ENCODE measurements at regions not wholly inside any gene's neighbourhood (a gene's known extent, or its start where the extent isn't known, plus 50 kb on each side); places are given as distances from the start of the nearest gene placed in this dataset.
A peak's percentile ranks its signal among the peaks of the same experiment; 100 is the strongest.
"Not testable (repeated sequence)": the region's sequence is repeated elsewhere in the genome, so short reads cannot be mapped to it uniquely, and the experiment has no call there.

GRCh38 chr7:89618274-89618673 is 536.0 kb upstream of the STEAP1 start:
- no peak for DNase-seq (ENCODE audit: low read depth)

- no peak for DNase-seq (ENCODE audit: low read depth)
These were observed 532.2 kb upstream of the STEAP1 start for GRCh38 chr7:89621925-89622641.

GRCh38 chr7:89623018-89623672 is 531.1 kb upstream of the STEAP1 start:
- DNase-seq (ENCODE audit: low read depth), result peak; percentile 4

GRCh38 chr7:89624155-89624554 is 530.1 kb upstream of the STEAP1 start:
- not testable (repeated sequence) for DNase-seq (ENCODE audit: low read depth)

- no peak for DNase-seq (ENCODE audit: low read depth)
These were observed 505.8 kb upstream of the STEAP1 start for GRCh38 chr7:89648509-89648908.

GRCh38 chr7:89655946-89656345 is 498.3 kb upstream of the STEAP1 start:
- DNase-seq (ENCODE audit: low read depth), result no peak

- DNase-seq (ENCODE audit: low read depth), result no peak
These were observed 492.4 kb upstream of the STEAP1 start for GRCh38 chr7:89661876-89662275.

GRCh38 chr7:89666136-89666835 is 488.0 kb upstream of the STEAP1 start:
- DNase-seq (ENCODE audit: low read depth), result no peak

- no peak for DNase-seq (ENCODE audit: low read depth)
These were observed 474.1 kb upstream of the STEAP1 start for GRCh38 chr7:89680161-89680560.

GRCh38 chr7:89681448-89681847 is 472.8 kb upstream of the STEAP1 start:
- no peak for DNase-seq (ENCODE audit: low read depth)

- no peak for DNase-seq (ENCODE audit: low read depth)
These were observed 469.0 kb upstream of the STEAP1 start for GRCh38 chr7:89685287-89685686.

GRCh38 chr7:89687211-89687610 is 467.1 kb upstream of the STEAP1 start:
- DNase-seq (ENCODE audit: low read depth), result no peak

- no peak for DNase-seq (ENCODE audit: low read depth)
These were observed 459.0 kb upstream of the STEAP1 start for GRCh38 chr7:89695241-89695640.

GRCh38 chr7:89714131-89714530 is 440.1 kb upstream of the STEAP1 start:
- no peak for DNase-seq (ENCODE audit: low read depth)

GRCh38 chr7:89718941-89719340 is 435.3 kb upstream of the STEAP1 start:
- not testable (repeated sequence) for DNase-seq (ENCODE audit: low read depth)

- DNase-seq (ENCODE audit: low read depth), result no peak
These were observed 425.8 kb upstream of the STEAP1 start for GRCh38 chr7:89728481-89728880.

- DNase-seq (ENCODE audit: low read depth), result no peak
These were observed 422.4 kb upstream of the STEAP1 start for GRCh38 chr7:89731751-89732445.

GRCh38 chr7:89738549-89738948 is 415.7 kb upstream of the STEAP1 start:
- DNase-seq (ENCODE audit: low read depth), result no peak

- DNase-seq (ENCODE audit: low read depth), result no peak
These were observed 396.4 kb upstream of the STEAP1 start for GRCh38 chr7:89757910-89758309.

- DNase-seq (ENCODE audit: low read depth), result no peak
These were observed 393.6 kb upstream of the STEAP1 start for GRCh38 chr7:89760690-89761089.

- DNase-seq (ENCODE audit: low read depth), result no peak
These were observed 393.1 kb upstream of the STEAP1 start for GRCh38 chr7:89761173-89761572.

GRCh38 chr7:89770161-89770560 is 384.1 kb upstream of the STEAP1 start:
- no peak for DNase-seq (ENCODE audit: low read depth)
